HepG2 (cell line): ENCODE measurements at regions not wholly inside any gene's neighbourhood (a gene's known extent, or its start where the extent isn't known, plus 50 kb on each side); places are given as distances from the start of the nearest gene placed in this dataset.

ENCODE experiments used
- ATAC-seq: fragments of 200-7000 bp; cut with Tn5 transposase; 3 replicates; pipeline ENCODE4 v1.9.1; 2020; ENCODE audit warnings: mild to moderate bottlenecking, moderate library complexity
- BruUV-seq: library from RNA; stranded (reverse); fragments of 400-500 nt; replicated peaks from 2 replicates; lab custom pipeline; 2021; lab: Mats Ljungman, UMichigan
- CTCF ChIA-PET: fragments of 300-600 bp; formaldehyde crosslinking; extraction: SDS; loops from one replicate; lab custom pipeline; 2021; ENCODE audit warnings: low total read pairs, inconsistent platforms, low intra/inter-chr PET ratio; lab: Yijun Ruan, JAX
- POLR2A ChIA-PET: fragments of 350-600 bp; sonication (Branson Sonifier 250); formaldehyde crosslinking; loops from one replicate; lab custom pipeline; 2020; ENCODE audit warnings: antibody characterized with exemption, inconsistent platforms; lab: Yijun Ruan, JAX
- DNase-seq: peaks from one replicate; pipeline ENCODE4 v3.0.0-alpha.2; 2015; ENCODE audit warnings: low spot score
- FAIRE-seq: peaks from 3 replicates; lab custom pipeline; 2011; peaks lifted over from hg19 to GRCh38; lab: Jason Lieb, UNC
- H2AFZ ChIP-seq: one replicate; pipeline ENCODE4 v1.6.1; 2011; ENCODE audit warnings: low read length, inconsistent platforms
- H3K27ac ChIP-seq: fragments of 300-600 bp; 3 replicates; pipeline ENCODE4 v1.8.0; 2011; ENCODE audit warnings: mixed run types, mild to moderate bottlenecking, mixed read lengths, low read length, inconsistent platforms; ENCODE audit not compliant: insufficient read depth; ENCODE audit errors: extremely low read length
- H3K27me3 ChIP-seq, 2 experiments: fragments of 200-600 bp in 1 of 2; 2 replicates in 1 of 2; 3 replicates in 1 of 2; pipeline versions ENCODE4 v1.6.0 to v1.8.0; 2011; ENCODE audit warnings: low read length in 2 of 2, mild to moderate bottlenecking in 2 of 2, moderate library complexity in 2 of 2, inconsistent platforms in 1 of 2; ENCODE audit not compliant: insufficient read depth in 2 of 2, control insufficient read depth in 1 of 2
- H3K36me3 ChIP-seq, 2 experiments: fragments of 200-600 bp in 1 of 2; replicated peaks in 1 of 2; 2 replicates in 1 of 2; 3 replicates in 1 of 2; pipeline versions ENCODE4 v1.5.1 to v1.8.0; 2011; ENCODE audit warnings: low read length in 2 of 2, inconsistent platforms in 1 of 2; ENCODE audit not compliant: insufficient read depth in 2 of 2, control insufficient read depth in 1 of 2
- H3K4me1 ChIP-seq: 2 replicates; pipeline ENCODE4 v1.5.1; 2012; ENCODE audit warnings: low read length, inconsistent platforms; ENCODE audit not compliant: insufficient read depth
- H3K4me2 ChIP-seq: 2 replicates; pipeline ENCODE4 v1.6.0; 2011; ENCODE audit warnings: low read depth, low read length, inconsistent platforms
- H3K4me3 ChIP-seq, 3 experiments: fragments of 200-600 bp in 1 of 3; sonication (generic), shearing (Covaris generic) in 1 of 3; replicated peaks in 1 of 3; 2 replicates each; pipeline ENCODE4 v1.5.1; 2011 to 2016; ENCODE audit warnings: low read length in 3 of 3, inconsistent platforms in 2 of 3, low read depth in 2 of 3, mild to moderate bottlenecking in 2 of 3, control low read depth in 1 of 3, mixed read lengths in 1 of 3; ENCODE audit not compliant: insufficient read depth in 1 of 3
- H3K79me2 ChIP-seq: one replicate; pipeline ENCODE4 v1.6.1; 2011; ENCODE audit warnings: low read length, inconsistent platforms; ENCODE audit not compliant: insufficient read depth
- H3K9ac ChIP-seq: 2 replicates; pipeline ENCODE4 v1.6.0; 2011; ENCODE audit warnings: mild to moderate bottlenecking, low read depth, low read length, inconsistent platforms; ENCODE audit not compliant: insufficient read depth
- H3K9me3 ChIP-seq: 2 replicates; pipeline ENCODE4 v1.5.1; 2012; ENCODE audit warnings: mild to moderate bottlenecking, low read length
- H4K20me1 ChIP-seq: 2 replicates; pipeline ENCODE4 v1.6.0; 2011; ENCODE audit warnings: inconsistent platforms, mild to moderate bottlenecking, low read length, moderate library complexity; ENCODE audit not compliant: insufficient read depth
- FOSL1 ChIP-seq: sonication (generic); formaldehyde crosslinking; IDR thresholded peaks from 2 replicates; pipeline ENCODE4 v1.9.0; 2021; ENCODE audit warnings: missing genetic modification reagents, borderline replicate concordance
- GATA4 ChIP-seq: sonication (generic); IDR thresholded peaks from 2 replicates; pipeline ENCODE4 v1.6.1; 2016; ENCODE audit warnings: antibody characterized with exemption, low read depth, borderline replicate concordance
- IKZF5 ChIP-seq: IDR thresholded peaks from 2 replicates; pipeline ENCODE4 v1.6.1; 2018; ENCODE audit warnings: missing genetic modification reagents, mild to moderate bottlenecking, missing compliant biosample characterization
- MEF2D ChIP-seq: sonication (generic); formaldehyde crosslinking; IDR thresholded peaks from 2 replicates; pipeline ENCODE4 v1.5.1; 2020; ENCODE audit warnings: mild to moderate bottlenecking, missing genetic modification reagents
- NFE2 ChIP-seq: sonication (generic); formaldehyde crosslinking; IDR thresholded peaks from 2 replicates; pipeline ENCODE4 v1.4.0; 2020; ENCODE audit warnings: missing genetic modification reagents
- PPARG ChIP-seq: conservative IDR thresholded peaks from 2 replicates; pipeline ENCODE4 v1.6.1; 2016; ENCODE audit warnings: missing biosample characterization, missing genetic modification reagents
- RBM39 ChIP-seq: fragments of 200-400 bp; formaldehyde crosslinking; IDR thresholded peaks from one replicate; pipeline ENCODE4 v1.6.1; 2018; ENCODE audit warnings: antibody characterized with exemption, mild to moderate bottlenecking, low read depth, low read length; ENCODE audit not compliant: poor library complexity, severe bottlenecking
- ZC3H13 ChIP-seq: sonication (generic); formaldehyde crosslinking; IDR thresholded peaks from 2 replicates; pipeline ENCODE4 v1.8.1; 2023; ENCODE audit warnings: mild to moderate bottlenecking, missing genetic modification reagents, moderate library complexity
- ZFY ChIP-seq: sonication (generic); formaldehyde crosslinking; IDR thresholded peaks from 2 replicates; pipeline ENCODE4 v1.4.0; 2020; ENCODE audit warnings: missing genetic modification reagents
- ZHX1 ChIP-seq: sonication (generic); formaldehyde crosslinking; IDR thresholded peaks from 2 replicates; pipeline ENCODE4 v1.8.1; 2022; ENCODE audit warnings: low read depth, mild to moderate bottlenecking, missing genetic modification reagents
- ZNF232 ChIP-seq: sonication (generic); formaldehyde crosslinking; IDR thresholded peaks from 2 replicates; pipeline ENCODE4 v1.4.0; 2020; ENCODE audit warnings: missing genetic modification reagents, borderline replicate concordance
- ZNF256 ChIP-seq: sonication (generic); formaldehyde crosslinking; conservative IDR thresholded peaks from 2 replicates; pipeline ENCODE4 v1.4.0; 2020; ENCODE audit warnings: missing genetic modification reagents
- ZNF33B ChIP-seq: sonication (generic); formaldehyde crosslinking; IDR thresholded peaks from 2 replicates; pipeline ENCODE4 v1.5.1; 2020; ENCODE audit warnings: mild to moderate bottlenecking, missing genetic modification reagents
- ZNF362 ChIP-seq: sonication (generic); formaldehyde crosslinking; IDR thresholded peaks from 2 replicates; pipeline ENCODE4 v1.4.0; 2020; ENCODE audit warnings: missing genetic modification reagents, mild to moderate bottlenecking, borderline replicate concordance
- WGBS: methylation state at CpG from one replicate; pipeline ENCODE4 v1.1.6; 2017; ENCODE audit warnings: low lambda C conversion rate; 5-methylcytosine and 5-hydroxymethylcytosine counted together
- in situ Hi-C: cut with HindIII; loops from 2 replicates; pipeline ENCODE4 v1.10.0; 2017; ENCODE audit warnings: low pct_unique_long_range_greater_than_20kb; ENCODE audit not compliant: extremely low pct_ligation_motif_present
- intact Hi-C: fragments of 100-400 bp; cut with micrococcal nuclease; formaldehyde crosslinking; loops from one replicate; pipeline ENCODE4 v1.10.0; 2022; ENCODE audit not compliant: unreplicated experiment
- TF ChIP-seq, protein P1 (sequence below): IDR thresholded peaks from 2 replicates; pipeline ENCODE4 v1.6.1; 2016
- TF ChIP-seq, protein P2 (sequence below): IDR thresholded peaks from 2 replicates; pipeline ENCODE4 v1.6.1; 2016; ENCODE audit warnings: missing genetic modification reagents, missing compliant biosample characterization

- Histone ChIP-seq H3K4me2 (no peak overlapping the region), H3K79me2 (no peaks in the 10 kb centered on the region), H3K4me3 (no peak overlapping the region), H3K9me3 (no peaks in the 10 kb centered on the region), H3K27me3 (peaks cover 0 to 7% of the 10 kb centered on the region in 2 experiments; a peak in 1 of 5 replicates), H3K36me3 (no peaks in the 10 kb centered on the region), H3K4me1 (no peaks in the 10 kb centered on the region), H2AFZ (no peak overlapping the region), H3K9ac (no peak overlapping the region), H3K27ac (no peak overlapping the region), H4K20me1 (no peaks in the 10 kb centered on the region)
- CTCF ChIA-PET = no interaction called here
- in situ Hi-C loops = no loop called here
- BruUV-seq = no TSS peak
- WGBS = 33% methylated on average over 17 of the region's 19 CpGs
- TF ChIP-seq ZNF256 = no peak
- TF ChIP-seq ZC3H13 = no peak
- TF ChIP-seq, protein P1, sequence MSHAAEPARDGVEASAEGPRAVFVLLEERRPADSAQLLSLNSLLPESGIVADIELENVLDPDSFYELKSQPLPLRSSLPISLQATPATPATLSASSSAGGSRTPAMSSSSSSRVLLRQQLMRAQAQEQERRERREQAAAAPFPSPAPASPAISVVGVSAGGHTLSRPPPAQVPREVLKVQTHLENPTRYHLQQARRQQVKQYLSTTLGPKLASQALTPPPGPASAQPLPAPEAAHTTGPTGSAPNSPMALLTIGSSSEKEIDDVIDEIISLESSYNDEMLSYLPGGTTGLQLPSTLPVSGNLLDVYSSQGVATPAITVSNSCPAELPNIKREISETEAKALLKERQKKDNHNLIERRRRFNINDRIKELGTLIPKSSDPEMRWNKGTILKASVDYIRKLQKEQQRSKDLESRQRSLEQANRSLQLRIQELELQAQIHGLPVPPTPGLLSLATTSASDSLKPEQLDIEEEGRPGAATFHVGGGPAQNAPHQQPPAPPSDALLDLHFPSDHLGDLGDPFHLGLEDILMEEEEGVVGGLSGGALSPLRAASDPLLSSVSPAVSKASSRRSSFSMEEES (CRISPR knock-in tag) = no peak
- no peak for TF ChIP-seq ZFY (CRISPR knock-in tag)
- TF ChIP-seq RBM39 = no peak
- TF ChIP-seq, protein P2, sequence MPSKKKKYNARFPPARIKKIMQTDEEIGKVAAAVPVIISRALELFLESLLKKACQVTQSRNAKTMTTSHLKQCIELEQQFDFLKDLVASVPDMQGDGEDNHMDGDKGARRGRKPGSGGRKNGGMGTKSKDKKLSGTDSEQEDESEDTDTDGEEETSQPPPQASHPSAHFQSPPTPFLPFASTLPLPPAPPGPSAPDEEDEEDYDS (CRISPR knock-in tag) = no peak
- TF ChIP-seq IKZF5 (CRISPR knock-in tag) = no peak
- TF ChIP-seq ZNF232 (CRISPR knock-in tag) = no peak
- TF ChIP-seq FOSL1 (CRISPR knock-in tag) = no peak
- TF ChIP-seq MEF2D (CRISPR knock-in tag) = no peak
- no peak for TF ChIP-seq ZNF362
- no peak for TF ChIP-seq NFE2 (CRISPR knock-in tag)
- TF ChIP-seq GATA4 = no peak
- no peak for TF ChIP-seq ZNF33B (CRISPR knock-in tag)
- no peak for TF ChIP-seq ZHX1 (CRISPR knock-in tag)
- no peak for TF ChIP-seq PPARG (CRISPR knock-in tag)
- no peak for DNase-seq
- intact Hi-C loops = no loop called here
- POLR2A ChIA-PET = no interaction called here
- no peak; the same call in 2 of the 3 replicates for ATAC-seq
- no peak for FAIRE-seq
These were observed 144.4 kb downstream of the NSG2 start for GRCh38 chr5:174189654-174190541.
